ENCODE measurements at regions not wholly inside any gene's neighbourhood (a gene's known extent, or its start where the extent isn't known, plus 50 kb on each side); places are given as distances from the start of the nearest gene placed in this dataset.

DNA sequence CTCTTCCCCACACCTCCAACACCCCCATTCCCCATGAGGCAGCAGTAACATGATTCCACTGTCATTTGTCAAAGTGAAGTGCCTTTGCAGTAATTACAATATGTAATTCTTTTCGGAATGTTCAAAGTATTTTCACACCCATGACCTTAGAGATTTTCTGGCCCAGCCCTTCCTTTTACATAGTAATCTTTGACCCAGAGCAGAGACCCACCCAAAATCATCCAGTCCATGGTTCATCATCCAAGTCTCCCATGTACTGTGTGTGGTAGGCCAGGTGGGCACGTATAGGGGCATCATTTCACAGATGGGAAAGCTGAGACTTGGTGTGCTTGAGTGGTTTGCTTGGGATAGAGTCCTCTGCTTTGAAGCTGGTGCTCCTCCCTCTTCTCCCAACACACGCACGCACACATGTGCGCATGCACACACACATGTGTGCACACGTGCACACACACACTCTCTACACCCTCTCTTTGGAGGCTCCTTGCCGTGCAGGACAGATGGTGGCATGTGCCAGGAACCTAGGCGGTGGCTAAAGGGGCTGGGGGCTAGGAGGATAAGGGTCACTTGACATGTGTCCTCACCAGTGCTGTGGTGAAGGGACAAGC is 284.7 kb upstream of the ROPN1 start:
- H3K9me3 ChIP-seq: no peaks in the 10 kb centered on the region
- DNase-seq: no peak
- no peaks in the 10 kb centered on the region for H3K27me3 ChIP-seq
- H3K4me1 ChIP-seq: peaks cover 0 to 35% of the 10 kb centered on the region in 2 donors
- WGBS, 2 donors: 76 to 90% methylated on average over 8 of the region's 8 CpGs
- H3K4me3 ChIP-seq (replicated peaks in 1 of 3): no peak overlapping the region
- no peak for TF ChIP-seq CTCF (IDR thresholded peaks at IDR 0.05)
- TF ChIP-seq POLR2A (IDR thresholded peaks at IDR 0.05): no peak
- no peaks in the 10 kb centered on the region for H3K36me3 ChIP-seq
- H3K27ac ChIP-seq: peak overlapping the region; percentile 72 to 78 (median 78)
- intact Hi-C loops (cut with DNase I): no loop called here

DNA sequence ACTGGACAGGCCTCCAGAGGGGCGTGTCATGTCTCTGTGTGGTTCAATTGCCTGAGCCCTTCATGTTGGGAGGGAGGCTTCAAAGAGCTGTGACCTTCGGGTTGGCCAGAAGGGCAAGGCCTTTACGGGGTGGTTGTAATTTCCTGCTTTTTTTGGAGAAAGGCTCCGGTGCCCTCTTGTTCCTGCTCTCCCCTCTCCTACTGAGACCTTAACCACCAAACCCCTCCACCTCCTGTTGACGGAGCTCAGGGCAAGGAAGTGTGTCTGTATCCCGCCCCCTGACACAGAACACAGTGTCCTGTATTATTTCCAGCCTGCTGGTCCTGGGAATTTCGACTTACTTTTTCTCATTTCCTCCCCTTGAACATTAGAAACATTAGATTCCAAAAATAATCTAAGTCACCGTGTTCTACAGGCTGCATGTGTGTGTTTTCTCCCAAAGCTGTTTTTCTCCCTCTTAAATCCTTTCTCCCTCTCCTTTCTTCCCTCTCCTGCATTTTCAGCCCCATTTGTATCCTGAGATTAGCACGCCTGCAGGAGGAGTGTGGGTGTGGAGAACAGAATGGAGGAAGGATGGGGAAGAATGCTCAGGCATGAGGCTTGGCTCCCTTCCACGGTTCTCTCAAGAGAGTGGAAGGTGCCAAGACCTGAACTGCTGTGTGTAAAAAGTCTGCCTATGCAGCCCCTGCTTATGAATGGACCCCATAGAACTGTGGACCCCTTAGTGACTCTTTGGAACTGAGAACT is 285.4 kb upstream of the ROPN1 start:
- peak; percentile 70 to 73 for DNase-seq
- TF ChIP-seq POLR2A (IDR thresholded peaks at IDR 0.05) (no peak), CTCF (IDR thresholded peaks at IDR 0.05) (peak in 1 of 6 experiments; percentile 6)
- Histone ChIP-seq H3K4me3 (replicated peaks in 1 of 3) (no peak overlapping the region), H3K27ac (peak overlapping the region; percentile 72 to 78 (median 78)), H3K4me1 (peaks cover 0 to 35% of the 10 kb centered on the region in 2 donors), H3K9me3 (no peaks in the 10 kb centered on the region), H3K36me3 (no peaks in the 10 kb centered on the region), H3K27me3 (no peaks in the 10 kb centered on the region)
- intact Hi-C loops (cut with DNase I): no loop called here
- WGBS, 2 donors: 41 to 50% methylated on average over 10 of the region's 10 CpGs

GRCh38 chr3:124281453-124282316 is 289.8 kb upstream of the ROPN1 start:
- H3K4me3 ChIP-seq (replicated peaks in 1 of 3): no peak overlapping the region
- peak in 1 of 2 donors; percentile 26 for DNase-seq
- no peaks in the 10 kb centered on the region for H3K36me3 ChIP-seq
- peaks cover 0 to 12% of the 10 kb centered on the region in 2 donors for H3K4me1 ChIP-seq
- intact Hi-C loops (cut with DNase I): loop anchor here (10.0 kb wide), 1 partner anchor 267 kb away; no protein-coding TSS in a partner anchor
- TF ChIP-seq CTCF (IDR thresholded peaks at IDR 0.05) (peak in 4 of 6 experiments; percentile 34 to 62 (median 48)), POLR2A (IDR thresholded peaks at IDR 0.05) (no peak)
- 59 to 61% methylated on average over 6 of the region's 6 CpGs for WGBS, 2 donors
- no peak overlapping the region for H3K27ac ChIP-seq
- no peaks in the 10 kb centered on the region for H3K27me3 ChIP-seq
- no peaks in the 10 kb centered on the region for H3K9me3 ChIP-seq

- Histone ChIP-seq H3K27me3 (no peaks in the 10 kb centered on the region), H3K27ac (no peak overlapping the region), H3K4me1 (no peaks in the 10 kb centered on the region), H3K4me3 (replicated peaks in 1 of 3) (no peak overlapping the region), H3K9me3 (no peaks in the 10 kb centered on the region), H3K36me3 (no peaks in the 10 kb centered on the region)
- DNase-seq: no peak
- intact Hi-C loops (cut with DNase I): loop anchor here (10.0 kb wide), 1 partner anchor 268 kb away; no protein-coding TSS in a partner anchor
- 69 to 76% methylated on average over 3 of the region's 3 CpGs for WGBS, 2 donors
- TF ChIP-seq POLR2A (IDR thresholded peaks at IDR 0.05) (no peak), CTCF (IDR thresholded peaks at IDR 0.05) (no peak)
Observed at GRCh38 chr3:124282751-124283651, 291.1 kb upstream of the ROPN1 start.

Data from thyroid gland (tissue), 4 donors.